Kidney (tissue), 13 donors: ENCODE measurements at regions not wholly inside any gene's neighbourhood (a gene's known extent, or its start where the extent isn't known, plus 50 kb on each side); places are given as distances from the start of the nearest gene placed in this dataset.
"Not testable (repeated sequence)": the region's sequence is repeated elsewhere in the genome, so short reads cannot be mapped to it uniquely, and the experiment has no call there.

Experiments used
- DNase-seq, 5 donors: peaks; one replicate each; pipeline ENCODE4 v3.0.0-alpha.2; 2013 to 2020
- FAIRE-seq: peaks from 2 replicates; lab custom pipeline; 2012; peaks lifted over from hg19 to GRCh38; lab: Jason Lieb, UNC
- H3K27ac ChIP-seq, 2 donors: one replicate each; pipeline ENCODE4 v1.7.0; 2013; ENCODE audit warnings: low read depth in 2 of 2, low read length in 2 of 2, inconsistent platforms in 1 of 2
- H3K27me3 ChIP-seq: one replicate; pipeline ENCODE4 v1.7.1; 2013; ENCODE audit warnings: low read length, inconsistent platforms; ENCODE audit not compliant: control insufficient read depth, insufficient read depth
- H3K36me3 ChIP-seq, 3 donors: one replicate each; pipeline versions ENCODE4 v1.7.0 to v1.7.1; 2013; ENCODE audit warnings: low read length in 3 of 3, control low read depth in 1 of 3, inconsistent platforms in 1 of 3; ENCODE audit not compliant: insufficient read depth in 3 of 3, control insufficient read depth in 2 of 3
- H3K4me1 ChIP-seq, 3 donors: one replicate each; pipeline versions ENCODE4 v1.7.0 to v1.7.1; 2013; ENCODE audit warnings: low read length in 3 of 3, inconsistent platforms in 1 of 3, low read depth in 1 of 3; ENCODE audit not compliant: control insufficient read depth in 2 of 3, insufficient read depth in 2 of 3
- H3K4me3 ChIP-seq, 3 donors: one replicate each; pipeline versions ENCODE4 v1.7.0 to v1.8.1; 2013; ENCODE audit warnings: low read length in 3 of 3, control low read depth in 1 of 3, inconsistent platforms in 1 of 3
- H3K9ac ChIP-seq, 3 donors: one replicate each; pipeline versions ENCODE4 v1.7.0 to v1.7.1; 2013; ENCODE audit warnings: low read length in 3 of 3, control low read depth in 1 of 3, inconsistent platforms in 1 of 3
- H3K9me3 ChIP-seq, 3 donors: one replicate each; pipeline versions ENCODE4 v1.7.0 to v1.7.1; 2013; ENCODE audit warnings: low read length in 3 of 3, control low read depth in 1 of 3, inconsistent platforms in 1 of 3; ENCODE audit not compliant: control insufficient read depth in 2 of 3, insufficient read depth in 1 of 3
- CTCF ChIP-seq: IDR thresholded peaks from 3 replicates; pipeline ENCODE4 v1.5.1; 2012; ENCODE audit warnings: mild to moderate bottlenecking, moderate library complexity, borderline replicate concordance; ENCODE audit not compliant: insufficient read depth; ENCODE audit errors: extremely low read depth
- intact Hi-C: fragments of 100-400 bp; cut with DNase I; formaldehyde crosslinking; loops from one replicate; pipeline ENCODE4 v1.11.1; 2022
- donor health status: control.
- donor health status: control.
- donor health status: control.
- donor health status: control.
- donor health status: control.
- donor health status: DM: yes; HTN: yes; CAD: no.
- donor health status: Normal renal cell carcinoma (clear cell type).

GRCh38 chr17:16888413-16889087 is 83.4 kb downstream of the TNFRSF13B start:
- no peaks in the 10 kb centered on the region for H3K4me1 ChIP-seq
- H3K27me3 ChIP-seq = no peaks in the 10 kb centered on the region
- no peak overlapping the region for H3K4me3 ChIP-seq
- no peak for TF ChIP-seq CTCF
- intact Hi-C loops = no loop called here
- no peak overlapping the region for H3K9ac ChIP-seq
- no peaks in the 10 kb centered on the region for H3K36me3 ChIP-seq
- H3K9me3 ChIP-seq = no peaks in the 10 kb centered on the region
- H3K27ac ChIP-seq = no peak overlapping the region
- DNase-seq = no peak
- FAIRE-seq = no peak

GRCh38 chr17:16887523-16888095 is 84.3 kb downstream of the TNFRSF13B start:
- Histone ChIP-seq H3K9me3 (no peaks in the 10 kb centered on the region), H3K27ac (no peak overlapping the region), H3K4me3 (no peak overlapping the region), H3K27me3 (no peaks in the 10 kb centered on the region), H3K36me3 (no peaks in the 10 kb centered on the region), H3K4me1 (no peaks in the 10 kb centered on the region), H3K9ac (no peak overlapping the region)
- intact Hi-C loops = no loop called here
- no peak for TF ChIP-seq CTCF
- DNase-seq = no peak
- FAIRE-seq = no peak

GRCh38 chr17:16886655-16887322 is 85.1 kb downstream of the TNFRSF13B start:
- Histone ChIP-seq H3K36me3 (no peaks in the 10 kb centered on the region), H3K9me3 (no peaks in the 10 kb centered on the region), H3K9ac (no peak overlapping the region), H3K27me3 (no peaks in the 10 kb centered on the region), H3K4me3 (no peak overlapping the region), H3K4me1 (no peaks in the 10 kb centered on the region), H3K27ac (no peak overlapping the region)
- FAIRE-seq = no peak
- intact Hi-C loops = no loop called here
- no peak for TF ChIP-seq CTCF
- DNase-seq = no peak

- H3K27me3 ChIP-seq, H3K27ac ChIP-seq, DNase-seq, FAIRE-seq, intact Hi-C loops, H3K9ac ChIP-seq, H3K4me1 ChIP-seq, H3K9me3 ChIP-seq, H3K4me3 ChIP-seq, H3K36me3 ChIP-seq: not testable (repeated sequence)
Measured at GRCh38 chr17:16885204-16885603, 86.7 kb downstream of the TNFRSF13B start.

GRCh38 chr17:16882926-16883265 is 89.0 kb downstream of the TNFRSF13B start:
- FAIRE-seq, H3K9ac ChIP-seq, intact Hi-C loops: not testable (repeated sequence)

More at GRCh38 chr17:16882926-16883265, 89.0 kb downstream of the TNFRSF13B start:
- H3K9me3 ChIP-seq, H3K4me1 ChIP-seq, H3K27ac ChIP-seq, DNase-seq, H3K36me3 ChIP-seq, H3K4me3 ChIP-seq, H3K27me3 ChIP-seq: not testable (repeated sequence)
